22Rv1 (cell line): ENCODE measurements at regions not wholly inside any gene's neighbourhood (a gene's known extent, or its start where the extent isn't known, plus 50 kb on each side); places are given as distances from the start of the nearest gene placed in this dataset.

Experiments used
- CTCF ChIP-seq: fragments of 450-650 bp; IDR thresholded peaks from 2 replicates; pipeline ENCODE4 v1.5.1; 2017; ENCODE audit warnings: mild to moderate bottlenecking
- ZFX ChIP-seq: fragments of 450-650 bp; IDR thresholded peaks from 2 replicates; pipeline ENCODE4 v1.6.1; 2017; ENCODE audit warnings: antibody characterized with exemption, borderline replicate concordance

- TF ChIP-seq CTCF (no peak), ZFX (no peak)
Observed at GRCh38 chr14:71181215-71182003, 274.1 kb downstream of the PCNX1 start.
